Fibroblast of lung (primary cell): ENCODE measurements at regions not wholly inside any gene's neighbourhood (a gene's known extent, or its start where the extent isn't known, plus 50 kb on each side); places are given as distances from the start of the nearest gene placed in this dataset.
A peak's percentile ranks its signal among the peaks of the same experiment; 100 is the strongest.

Experiments
- DNase-seq, 2 donors: peaks; one replicate each; pipeline versions ENCODE4 v3.0.0 to v3.0.0-alpha.2; 2010; ENCODE audit warnings: low read depth in 2 of 2
- H2AFZ ChIP-seq: 2 replicates; pipeline ENCODE4 v1.5.1; 2012; ENCODE audit warnings: low read length, control low read depth, inconsistent platforms
- H3K27ac ChIP-seq: 2 replicates; pipeline ENCODE4 v1.5.1; 2011; ENCODE audit warnings: low read length, control low read depth; ENCODE audit not compliant: insufficient read depth
- H3K27me3 ChIP-seq: 2 replicates; pipeline ENCODE4 v1.5.1; 2011; ENCODE audit warnings: mild to moderate bottlenecking, low read length; ENCODE audit not compliant: control insufficient read depth, insufficient read depth
- H3K36me3 ChIP-seq: 2 replicates; pipeline ENCODE4 v1.5.1; 2011; ENCODE audit warnings: low read length; ENCODE audit not compliant: control insufficient read depth, insufficient read depth
- H3K4me1 ChIP-seq: 2 replicates; pipeline ENCODE4 v1.5.1; 2011; ENCODE audit warnings: low read length; ENCODE audit not compliant: control insufficient read depth, insufficient read depth; ENCODE audit errors: extremely low read depth
- H3K4me2 ChIP-seq: 2 replicates; pipeline ENCODE4 v1.5.1; 2011; ENCODE audit warnings: low read length, control low read depth; ENCODE audit not compliant: insufficient read depth; ENCODE audit errors: extremely low read depth
- H3K4me3 ChIP-seq, 4 experiments: fragments of 200-600 bp in 1 of 4; sonication (generic) in 1 of 4; replicated peaks in 1 of 4; 2 replicates each; pipeline ENCODE4 v1.5.1; 2011 to 2016; ENCODE audit warnings: low read length in 4 of 4, low read depth in 3 of 4, mild to moderate bottlenecking in 3 of 4, control low read depth in 2 of 4, inconsistent platforms in 1 of 4, mixed read lengths in 1 of 4; ENCODE audit not compliant: insufficient read depth in 1 of 4; ENCODE audit errors: control extremely low read depth in 1 of 4
- H3K79me2 ChIP-seq: 2 replicates; pipeline ENCODE4 v1.5.1; 2012; ENCODE audit warnings: mild to moderate bottlenecking, low read length, inconsistent platforms; ENCODE audit not compliant: control insufficient read depth, insufficient read depth
- H3K9ac ChIP-seq: 2 replicates; pipeline ENCODE4 v1.5.1; 2011; ENCODE audit warnings: mild to moderate bottlenecking, low read length, control low read depth; ENCODE audit not compliant: insufficient read depth
- H3K9me3 ChIP-seq: 2 replicates; pipeline ENCODE4 v1.5.1; 2012; ENCODE audit warnings: low read depth, low read length; ENCODE audit not compliant: control insufficient read depth, insufficient read depth
- H4K20me1 ChIP-seq: 2 replicates; pipeline ENCODE4 v1.5.1; 2011; ENCODE audit warnings: low read length; ENCODE audit not compliant: control insufficient read depth, insufficient read depth; ENCODE audit errors: extremely low read depth
- EZH2 ChIP-seq: IDR thresholded peaks from 2 replicates; pipeline ENCODE4 v1.5.1; 2012; ENCODE audit warnings: low read length, control low read depth, mild to moderate bottlenecking; ENCODE audit errors: missing control alignments
- TF ChIP-seq, protein P1 (sequence below), 2 donors: IDR thresholded peaks in 1 of 2; conservative IDR thresholded peaks in 1 of 2; 1 replicate in 1 of 2; 2 replicates in 1 of 2; pipeline ENCODE4 v1.5.1; 2011 to 2012; ENCODE audit warnings: low read length in 2 of 2, control low read depth in 1 of 2, inconsistent platforms in 1 of 2, low read depth in 1 of 2, mild to moderate bottlenecking in 1 of 2

DNA sequence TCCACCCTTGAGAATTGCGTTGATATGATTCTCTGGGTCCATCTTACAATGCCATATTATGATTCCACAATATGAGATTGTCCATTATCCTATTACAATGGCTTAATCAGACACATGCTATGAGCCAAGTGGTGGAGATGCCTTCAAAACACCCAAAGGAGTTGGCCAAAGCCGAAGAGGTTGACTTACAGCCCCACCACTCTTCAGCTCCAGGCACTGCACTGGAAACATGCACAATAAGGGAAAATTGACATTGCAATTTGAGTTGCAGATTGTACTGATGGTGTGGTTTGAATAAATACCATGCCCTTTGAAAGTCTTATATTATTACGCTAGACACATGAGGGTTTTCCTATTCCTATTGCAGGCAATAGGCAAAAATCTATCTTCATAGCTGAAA lies 75.4 kb upstream of the TNFSF11 start:
- no peaks in the 10 kb centered on the region for H4K20me1 ChIP-seq
- no peaks in the 10 kb centered on the region for H3K79me2 ChIP-seq
- no peaks in the 10 kb centered on the region for H3K9me3 ChIP-seq

More for the DNA sequence above, 75.4 kb upstream of the TNFSF11 start:
- no peaks in the 10 kb centered on the region for H3K27me3 ChIP-seq
- H2AFZ ChIP-seq: no peak overlapping the region
- H3K27ac ChIP-seq: no peak overlapping the region
- no peaks in the 10 kb centered on the region for H3K36me3 ChIP-seq
- H3K4me2 ChIP-seq: no peak overlapping the region
- TF ChIP-seq, protein P1, sequence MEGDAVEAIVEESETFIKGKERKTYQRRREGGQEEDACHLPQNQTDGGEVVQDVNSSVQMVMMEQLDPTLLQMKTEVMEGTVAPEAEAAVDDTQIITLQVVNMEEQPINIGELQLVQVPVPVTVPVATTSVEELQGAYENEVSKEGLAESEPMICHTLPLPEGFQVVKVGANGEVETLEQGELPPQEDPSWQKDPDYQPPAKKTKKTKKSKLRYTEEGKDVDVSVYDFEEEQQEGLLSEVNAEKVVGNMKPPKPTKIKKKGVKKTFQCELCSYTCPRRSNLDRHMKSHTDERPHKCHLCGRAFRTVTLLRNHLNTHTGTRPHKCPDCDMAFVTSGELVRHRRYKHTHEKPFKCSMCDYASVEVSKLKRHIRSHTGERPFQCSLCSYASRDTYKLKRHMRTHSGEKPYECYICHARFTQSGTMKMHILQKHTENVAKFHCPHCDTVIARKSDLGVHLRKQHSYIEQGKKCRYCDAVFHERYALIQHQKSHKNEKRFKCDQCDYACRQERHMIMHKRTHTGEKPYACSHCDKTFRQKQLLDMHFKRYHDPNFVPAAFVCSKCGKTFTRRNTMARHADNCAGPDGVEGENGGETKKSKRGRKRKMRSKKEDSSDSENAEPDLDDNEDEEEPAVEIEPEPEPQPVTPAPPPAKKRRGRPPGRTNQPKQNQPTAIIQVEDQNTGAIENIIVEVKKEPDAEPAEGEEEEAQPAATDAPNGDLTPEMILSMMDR (conservative IDR thresholded peaks at IDR 0.05 in 1 of 2, IDR thresholded peaks at IDR 0.05 in 1 of 2; ENCODE audit: low read depth in 1 of 2, low read length in 2 of 2): peak in 1 of 2 donors; percentile 14
- TF ChIP-seq EZH2: no peak
- H3K4me3 ChIP-seq: no peak overlapping the region
- H3K9ac ChIP-seq: no peak overlapping the region
- no peak for DNase-seq
- H3K4me1 ChIP-seq: no peaks in the 10 kb centered on the region
